Dendritic cell treated with granulocyte-macrophage colony-stimulating factor and Interleukin-4, amounts not matched to agents 40 ng/mL and 50 ng/mL, for 4 days (primary cell): ENCODE measurements at regions not wholly inside any gene's neighbourhood (a gene's known extent, or its start where the extent isn't known, plus 50 kb on each side); places are given as distances from the start of the nearest gene placed in this dataset.
"Not testable (repeated sequence)": the region's sequence is repeated elsewhere in the genome, so short reads cannot be mapped to it uniquely, and the experiment has no call there.

Experiments used
- H3K27ac Mint-ChIP-seq: one replicate; pipeline ENCODE4 v1.8.0; 2022; ENCODE audit warnings: mild to moderate bottlenecking, mixed read lengths
- H3K27me3 Mint-ChIP-seq: one replicate; pipeline ENCODE4 v1.8.0; 2022; ENCODE audit warnings: mild to moderate bottlenecking, mixed read lengths
- H3K36me3 Mint-ChIP-seq: one replicate; pipeline ENCODE4 v1.8.0; 2022; ENCODE audit warnings: low read depth, mixed read lengths
- H3K4me1 Mint-ChIP-seq: one replicate; pipeline ENCODE4 v1.8.0; 2022; ENCODE audit warnings: low read depth, mixed read lengths
- H3K4me3 Mint-ChIP-seq: one replicate; pipeline ENCODE4 v1.8.0; 2022; ENCODE audit warnings: mild to moderate bottlenecking, moderate library complexity, mixed read lengths
- H3K9me3 Mint-ChIP-seq: one replicate; pipeline ENCODE4 v1.8.0; 2022; ENCODE audit warnings: mixed read lengths
- intact Hi-C: fragments of 100-400 bp; cut with micrococcal nuclease; formaldehyde crosslinking; loops from one replicate; pipeline ENCODE4 v1.15.0; 2022

DNA sequence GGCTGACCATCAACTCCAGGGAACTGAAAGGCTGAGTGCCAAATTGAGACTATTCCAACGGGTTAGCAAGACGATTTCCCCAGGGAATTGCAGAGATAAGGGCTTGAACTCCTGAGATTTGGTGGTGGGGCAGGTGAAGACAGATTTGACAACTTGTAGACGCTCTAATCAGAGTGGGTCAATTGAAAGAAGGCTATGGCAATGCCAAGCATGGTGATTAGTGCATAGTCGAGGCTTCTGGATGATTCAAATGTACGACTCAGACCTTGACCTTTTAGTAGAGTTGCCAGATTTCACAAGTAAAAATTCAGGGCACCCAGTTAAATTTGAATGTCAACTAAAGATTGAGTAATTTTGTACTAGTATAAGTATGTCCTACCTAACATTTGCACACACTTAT, 302.1 kb upstream of the SPAG17 start:
- Mint-ChIP-seq H3K9me3 (peaks cover 11% of the 10 kb centered on the region), H3K27ac (no peak overlapping the region), H3K4me1 (no peaks in the 10 kb centered on the region), H3K27me3 (no peaks in the 10 kb centered on the region), H3K4me3 (no peak overlapping the region), H3K36me3 (no peaks in the 10 kb centered on the region)
- intact Hi-C loops = no loop called here

- H3K27me3 Mint-ChIP-seq = no peaks in the 10 kb centered on the region
- intact Hi-C loops = no loop called here
- H3K36me3 Mint-ChIP-seq = no peaks in the 10 kb centered on the region
- no peak overlapping the region for H3K4me3 Mint-ChIP-seq
- peaks cover 11% of the 10 kb centered on the region for H3K9me3 Mint-ChIP-seq
- no peaks in the 10 kb centered on the region for H3K4me1 Mint-ChIP-seq
- H3K27ac Mint-ChIP-seq = no peak overlapping the region
These were observed 301.2 kb upstream of the SPAG17 start for GRCh38 chr1:118486199-118486598.

GRCh38 chr1:118485757-118486156, 300.7 kb upstream of the SPAG17 start:
- H3K4me1 Mint-ChIP-seq = no peaks in the 10 kb centered on the region
- no peaks in the 10 kb centered on the region for H3K36me3 Mint-ChIP-seq
- intact Hi-C loops = no loop called here

DNA sequence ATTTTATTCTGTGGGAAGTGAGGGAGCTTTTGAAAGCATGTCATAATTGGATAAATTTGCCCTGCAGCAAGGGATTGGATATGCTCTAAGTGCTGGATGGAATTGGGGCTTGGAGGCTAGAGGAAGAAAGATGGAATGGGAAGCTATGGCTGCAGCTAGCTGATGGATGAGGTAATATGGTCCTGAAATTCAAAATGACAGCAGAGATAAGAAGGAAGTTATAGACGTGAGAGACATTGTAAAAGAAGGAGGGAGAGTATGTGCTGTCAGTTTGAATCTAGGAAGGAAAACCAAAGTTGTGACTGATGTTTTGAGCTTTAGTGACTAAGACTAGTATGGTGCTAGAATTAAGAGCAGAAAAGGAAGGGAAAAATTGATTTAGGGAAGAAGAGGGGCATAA, 299.9 kb upstream of the SPAG17 start:
- Mint-ChIP-seq H3K36me3 (no peaks in the 10 kb centered on the region), H3K4me1 (no peaks in the 10 kb centered on the region), H3K4me3 (no peak overlapping the region), H3K27ac (no peak overlapping the region), H3K9me3 (peaks cover 11% of the 10 kb centered on the region), H3K27me3 (no peaks in the 10 kb centered on the region)
- intact Hi-C loops = no loop called here

More at GRCh38 chr1:118485757-118486156, 300.7 kb upstream of the SPAG17 start:
- H3K27ac Mint-ChIP-seq = no peak overlapping the region
- H3K9me3 Mint-ChIP-seq = peaks cover 11% of the 10 kb centered on the region
- no peaks in the 10 kb centered on the region for H3K27me3 Mint-ChIP-seq
- H3K4me3 Mint-ChIP-seq = no peak overlapping the region

GRCh38 chr1:118483245-118484006, 298.4 kb upstream of the SPAG17 start:
- Mint-ChIP-seq H3K9me3 (peaks cover 11% of the 10 kb centered on the region), H3K4me1 (no peaks in the 10 kb centered on the region), H3K4me3 (no peak overlapping the region), H3K36me3 (no peaks in the 10 kb centered on the region), H3K27me3 (no peaks in the 10 kb centered on the region), H3K27ac (no peak overlapping the region)
- intact Hi-C loops = no loop called here

- Mint-ChIP-seq H3K4me3 (no peak overlapping the region), H3K36me3 (no peaks in the 10 kb centered on the region), H3K9me3 (peaks cover 16% of the 10 kb centered on the region), H3K27me3 (no peaks in the 10 kb centered on the region), H3K4me1 (no peaks in the 10 kb centered on the region), H3K27ac (no peak overlapping the region)
- intact Hi-C loops = no loop called here
These were observed 296.1 kb upstream of the SPAG17 start for GRCh38 chr1:118481126-118481525.

- H3K9me3 Mint-ChIP-seq = peaks cover 33% of the 10 kb centered on the region
- no peak overlapping the region for H3K27ac Mint-ChIP-seq
- intact Hi-C loops = no loop called here
- no peaks in the 10 kb centered on the region for H3K27me3 Mint-ChIP-seq
- no peak overlapping the region for H3K4me3 Mint-ChIP-seq
- no peaks in the 10 kb centered on the region for H3K36me3 Mint-ChIP-seq
- H3K4me1 Mint-ChIP-seq = no peaks in the 10 kb centered on the region
These were observed 294.3 kb upstream of the SPAG17 start for GRCh38 chr1:118479351-118479750.

- no peak overlapping the region for H3K27ac Mint-ChIP-seq
- H3K4me1 Mint-ChIP-seq = no peaks in the 10 kb centered on the region
- no peaks in the 10 kb centered on the region for H3K36me3 Mint-ChIP-seq
- intact Hi-C loops = no loop called here
- H3K27me3 Mint-ChIP-seq = no peaks in the 10 kb centered on the region
- H3K9me3 Mint-ChIP-seq = peaks cover 50% of the 10 kb centered on the region
- no peak overlapping the region for H3K4me3 Mint-ChIP-seq
These were observed 288.8 kb upstream of the SPAG17 start for GRCh38 chr1:118473825-118474224.

DNA sequence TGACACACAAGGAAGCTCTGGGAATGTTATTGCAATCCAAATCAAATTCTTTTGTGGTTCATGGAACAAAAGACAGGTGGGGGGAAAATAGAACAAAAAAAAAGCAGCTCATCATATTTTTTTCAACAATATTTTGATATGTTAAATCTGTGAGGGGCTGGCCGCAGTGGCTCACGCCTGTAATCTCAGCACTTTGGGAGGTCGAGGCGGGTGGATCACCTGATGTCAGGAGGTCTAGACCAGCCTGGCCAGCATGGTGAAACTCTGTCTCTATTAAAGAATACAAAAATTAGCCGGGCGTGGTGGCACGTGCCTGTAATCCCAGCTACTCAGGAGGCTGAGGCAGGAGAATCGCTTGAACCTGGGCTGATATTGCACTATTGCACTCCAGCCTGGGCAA, 279.4 kb upstream of the SPAG17 start:
- H3K4me3 Mint-ChIP-seq, H3K27me3 Mint-ChIP-seq, H3K36me3 Mint-ChIP-seq, intact Hi-C loops, H3K27ac Mint-ChIP-seq, H3K4me1 Mint-ChIP-seq: not testable (repeated sequence)
- H3K9me3 Mint-ChIP-seq = peaks cover 54% of the 10 kb centered on the region

DNA sequence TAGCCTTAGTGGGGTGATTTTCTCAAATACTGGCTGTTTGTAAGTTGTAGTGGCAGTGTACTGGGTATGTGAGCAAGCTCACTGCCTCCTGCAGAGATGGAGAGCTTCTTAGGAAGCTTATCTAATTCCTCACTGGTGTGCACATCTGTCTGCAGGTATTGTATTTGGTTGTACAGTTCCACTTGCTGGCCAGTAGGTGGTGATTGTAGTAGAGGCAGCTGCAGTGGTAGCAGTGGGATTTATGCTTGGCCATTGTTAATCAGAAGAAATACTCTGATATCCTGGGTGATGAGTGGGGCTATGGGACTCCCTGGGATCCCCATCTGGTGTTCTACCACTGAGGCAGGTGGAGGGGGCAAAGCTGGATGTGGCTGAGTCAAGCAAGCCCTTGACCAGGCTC, 276.1 kb upstream of the SPAG17 start:
- H3K4me1 Mint-ChIP-seq = no peaks in the 10 kb centered on the region
- no peaks in the 10 kb centered on the region for H3K27me3 Mint-ChIP-seq
- peaks cover 56% of the 10 kb centered on the region for H3K9me3 Mint-ChIP-seq
- H3K27ac Mint-ChIP-seq = no peak overlapping the region
- H3K36me3 Mint-ChIP-seq = no peaks in the 10 kb centered on the region
- H3K4me3 Mint-ChIP-seq = no peak overlapping the region
- intact Hi-C loops = no loop called here

- Mint-ChIP-seq H3K27ac (no peak overlapping the region), H3K9me3 (peaks cover 61% of the 10 kb centered on the region), H3K4me3 (no peak overlapping the region), H3K4me1 (no peaks in the 10 kb centered on the region), H3K36me3 (no peaks in the 10 kb centered on the region), H3K27me3 (no peaks in the 10 kb centered on the region)
- intact Hi-C loops = no loop called here
These were observed 274.8 kb upstream of the SPAG17 start for GRCh38 chr1:118459871-118460270.

GRCh38 chr1:118453856-118454255, 268.8 kb upstream of the SPAG17 start:
- intact Hi-C loops = not testable (repeated sequence)

GRCh38 chr1:118445156-118445555, 260.1 kb upstream of the SPAG17 start:
- intact Hi-C loops = no loop called here
- Mint-ChIP-seq H3K27me3 (no peaks in the 10 kb centered on the region), H3K36me3 (no peaks in the 10 kb centered on the region), H3K4me3 (no peak overlapping the region), H3K27ac (no peak overlapping the region), H3K4me1 (no peaks in the 10 kb centered on the region), H3K9me3 (peaks cover 41% of the 10 kb centered on the region)

More at GRCh38 chr1:118453856-118454255, 268.8 kb upstream of the SPAG17 start:
- peaks cover 39% of the 10 kb centered on the region for H3K9me3 Mint-ChIP-seq
- not testable (repeated sequence) for H3K4me1 Mint-ChIP-seq, H3K4me3 Mint-ChIP-seq, H3K27me3 Mint-ChIP-seq, H3K27ac Mint-ChIP-seq, H3K36me3 Mint-ChIP-seq

GRCh38 chr1:118442214-118442613, 257.2 kb upstream of the SPAG17 start:
- Mint-ChIP-seq H3K27ac (no peak overlapping the region), H3K27me3 (no peaks in the 10 kb centered on the region), H3K9me3 (peaks cover 37% of the 10 kb centered on the region), H3K4me3 (no peak overlapping the region), H3K4me1 (no peaks in the 10 kb centered on the region), H3K36me3 (no peaks in the 10 kb centered on the region)
- intact Hi-C loops = no loop called here

- H3K36me3 Mint-ChIP-seq = no peaks in the 10 kb centered on the region
These were observed 252.6 kb upstream of the SPAG17 start for GRCh38 chr1:118437664-118438063.

More at GRCh38 chr1:118437664-118438063, 252.6 kb upstream of the SPAG17 start:
- Mint-ChIP-seq H3K27ac (no peak overlapping the region), H3K27me3 (no peaks in the 10 kb centered on the region), H3K9me3 (peaks cover 27% of the 10 kb centered on the region), H3K4me1 (no peaks in the 10 kb centered on the region), H3K4me3 (no peak overlapping the region)
- intact Hi-C loops = no loop called here
